Choroid plexus epithelial cell (primary cell): ENCODE measurements at regions not wholly inside any gene's neighbourhood (a gene's known extent, or its start where the extent isn't known, plus 50 kb on each side); places are given as distances from the start of the nearest gene placed in this dataset.

Source experiments
- DNase-seq: peaks from one replicate; pipeline ENCODE4 v3.0.0-alpha.2; 2010; ENCODE audit warnings: low read depth
- H3K4me3 ChIP-seq: 2 replicates; pipeline ENCODE4 v1.5.1; 2011; ENCODE audit warnings: low read depth, mild to moderate bottlenecking, control low read depth, low read length, moderate library complexity
- TF ChIP-seq, protein P1 (sequence below): conservative IDR thresholded peaks from 2 replicates; pipeline ENCODE4 v1.5.1; 2011; ENCODE audit warnings: low read depth, mild to moderate bottlenecking, control low read depth, inconsistent platforms, low read length, moderate library complexity

GRCh38 chr4:187826725-187827124, 168.8 kb upstream of the ZFP42 start:
- TF ChIP-seq, protein P1, sequence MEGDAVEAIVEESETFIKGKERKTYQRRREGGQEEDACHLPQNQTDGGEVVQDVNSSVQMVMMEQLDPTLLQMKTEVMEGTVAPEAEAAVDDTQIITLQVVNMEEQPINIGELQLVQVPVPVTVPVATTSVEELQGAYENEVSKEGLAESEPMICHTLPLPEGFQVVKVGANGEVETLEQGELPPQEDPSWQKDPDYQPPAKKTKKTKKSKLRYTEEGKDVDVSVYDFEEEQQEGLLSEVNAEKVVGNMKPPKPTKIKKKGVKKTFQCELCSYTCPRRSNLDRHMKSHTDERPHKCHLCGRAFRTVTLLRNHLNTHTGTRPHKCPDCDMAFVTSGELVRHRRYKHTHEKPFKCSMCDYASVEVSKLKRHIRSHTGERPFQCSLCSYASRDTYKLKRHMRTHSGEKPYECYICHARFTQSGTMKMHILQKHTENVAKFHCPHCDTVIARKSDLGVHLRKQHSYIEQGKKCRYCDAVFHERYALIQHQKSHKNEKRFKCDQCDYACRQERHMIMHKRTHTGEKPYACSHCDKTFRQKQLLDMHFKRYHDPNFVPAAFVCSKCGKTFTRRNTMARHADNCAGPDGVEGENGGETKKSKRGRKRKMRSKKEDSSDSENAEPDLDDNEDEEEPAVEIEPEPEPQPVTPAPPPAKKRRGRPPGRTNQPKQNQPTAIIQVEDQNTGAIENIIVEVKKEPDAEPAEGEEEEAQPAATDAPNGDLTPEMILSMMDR: no peak
- H3K4me3 ChIP-seq: no peak overlapping the region
- no peak for DNase-seq

GRCh38 chr4:187827631-187828030, 167.9 kb upstream of the ZFP42 start:
- H3K4me3 ChIP-seq: no peak overlapping the region
- DNase-seq: no peak
- TF ChIP-seq, protein P1: no peak

DNA sequence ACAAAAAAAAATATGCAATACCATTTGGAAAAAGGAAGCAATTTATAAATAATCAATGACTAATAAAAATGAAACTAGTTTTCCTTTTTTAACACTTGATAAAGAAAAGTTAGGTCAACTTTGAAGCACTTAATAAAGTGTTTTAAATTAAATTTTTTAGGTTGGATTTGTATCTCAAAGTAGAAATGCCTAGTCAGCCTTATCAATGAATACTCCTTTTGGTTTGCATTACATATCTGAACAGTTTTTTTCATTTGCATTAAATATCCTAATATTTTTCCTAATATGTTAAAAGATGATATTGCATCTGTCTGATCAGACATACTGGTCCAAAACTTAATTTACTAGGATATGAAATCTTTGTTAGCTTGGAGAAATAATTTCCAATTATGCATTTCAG, 155.8 kb upstream of the ZFP42 start:
- TF ChIP-seq, protein P1: no peak
- no peak for DNase-seq
- H3K4me3 ChIP-seq: no peak overlapping the region

DNA sequence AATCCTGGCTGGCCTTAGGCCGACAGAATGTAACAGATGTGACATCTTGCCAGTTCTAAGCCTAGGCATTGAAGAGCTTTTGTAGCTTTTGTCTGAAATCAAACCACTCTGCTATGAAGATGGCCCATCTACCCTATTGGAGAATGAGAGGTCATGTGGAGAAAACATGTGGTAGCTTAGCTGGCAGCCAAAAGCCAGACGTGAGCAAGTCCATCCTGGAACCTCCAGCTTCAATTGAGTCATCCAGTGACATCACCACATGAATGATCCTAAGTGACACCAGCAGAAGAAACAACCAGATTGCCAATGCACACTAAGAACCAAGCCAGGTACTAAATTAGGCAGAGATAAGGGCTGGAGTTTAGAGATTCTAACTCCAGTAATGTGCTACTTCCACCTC, 154.8 kb upstream of the ZFP42 start:
- no peak for DNase-seq
- TF ChIP-seq, protein P1: no peak
- H3K4me3 ChIP-seq: no peak overlapping the region

- TF ChIP-seq, protein P1: no peak
Measured at GRCh38 chr4:187849556-187850225, 145.9 kb upstream of the ZFP42 start.

DNA sequence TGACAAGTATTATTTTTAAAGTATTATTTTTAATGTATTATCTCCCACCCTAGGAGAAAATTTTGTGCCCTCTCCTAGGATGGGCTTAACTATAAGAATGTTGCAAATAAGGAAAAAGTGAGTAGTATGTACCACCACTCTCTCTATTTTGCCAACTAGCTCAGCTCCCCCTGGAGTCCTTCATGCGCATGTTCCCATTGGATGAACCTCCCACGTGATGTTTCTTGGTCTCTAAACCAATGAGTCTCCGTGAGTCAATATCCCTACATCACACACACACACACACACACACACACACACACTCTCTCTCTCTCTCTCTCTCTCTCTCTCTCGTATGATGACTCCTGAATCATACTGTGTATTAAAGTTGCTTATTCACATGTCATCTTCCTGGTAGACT, 129.7 kb upstream of the ZFP42 start:
- no peak overlapping the region for H3K4me3 ChIP-seq
- TF ChIP-seq, protein P1: no peak
- no peak for DNase-seq

More at GRCh38 chr4:187849556-187850225, 145.9 kb upstream of the ZFP42 start:
- no peak overlapping the region for H3K4me3 ChIP-seq
- DNase-seq: no peak

DNA sequence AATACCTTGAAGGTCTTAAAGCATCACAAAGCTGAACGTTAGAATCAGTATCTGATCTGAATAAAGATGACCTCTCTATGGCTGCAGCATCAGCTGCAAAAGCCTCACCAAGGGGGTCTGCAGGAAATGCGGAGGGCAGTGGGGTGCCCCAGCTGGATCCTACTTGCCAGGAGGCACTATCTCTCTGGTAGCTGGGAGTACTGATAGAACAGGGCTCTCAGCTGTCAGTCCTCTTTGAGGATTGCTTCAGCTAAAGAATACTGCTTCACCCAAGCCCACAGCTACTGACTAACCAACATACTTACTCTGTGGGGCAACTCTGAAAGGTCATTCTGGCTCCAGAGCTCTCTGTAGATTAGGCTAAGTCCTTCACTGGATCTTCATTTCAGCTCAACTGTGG, 112.5 kb upstream of the ZFP42 start:
- H3K4me3 ChIP-seq: no peak overlapping the region
- TF ChIP-seq, protein P1: no peak
- DNase-seq: no peak
